GM12875 (cell line): ENCODE measurements at regions not wholly inside any gene's neighbourhood (a gene's known extent, or its start where the extent isn't known, plus 50 kb on each side); places are given as distances from the start of the nearest gene placed in this dataset.

ENCODE experiments used
- H3K4me3 ChIP-seq: one replicate; pipeline ENCODE4 v1.5.1; 2011; ENCODE audit warnings: low read depth, low read length, control low read depth
- TF ChIP-seq, protein P1 (sequence below): IDR thresholded peaks from 2 replicates; pipeline ENCODE4 v1.5.1; 2011; ENCODE audit warnings: low read depth, mild to moderate bottlenecking, control low read depth, inconsistent platforms, low read length, moderate library complexity, borderline replicate concordance; ENCODE audit not compliant: insufficient read depth

- no peak overlapping the region for H3K4me3 ChIP-seq
- TF ChIP-seq, protein P1, sequence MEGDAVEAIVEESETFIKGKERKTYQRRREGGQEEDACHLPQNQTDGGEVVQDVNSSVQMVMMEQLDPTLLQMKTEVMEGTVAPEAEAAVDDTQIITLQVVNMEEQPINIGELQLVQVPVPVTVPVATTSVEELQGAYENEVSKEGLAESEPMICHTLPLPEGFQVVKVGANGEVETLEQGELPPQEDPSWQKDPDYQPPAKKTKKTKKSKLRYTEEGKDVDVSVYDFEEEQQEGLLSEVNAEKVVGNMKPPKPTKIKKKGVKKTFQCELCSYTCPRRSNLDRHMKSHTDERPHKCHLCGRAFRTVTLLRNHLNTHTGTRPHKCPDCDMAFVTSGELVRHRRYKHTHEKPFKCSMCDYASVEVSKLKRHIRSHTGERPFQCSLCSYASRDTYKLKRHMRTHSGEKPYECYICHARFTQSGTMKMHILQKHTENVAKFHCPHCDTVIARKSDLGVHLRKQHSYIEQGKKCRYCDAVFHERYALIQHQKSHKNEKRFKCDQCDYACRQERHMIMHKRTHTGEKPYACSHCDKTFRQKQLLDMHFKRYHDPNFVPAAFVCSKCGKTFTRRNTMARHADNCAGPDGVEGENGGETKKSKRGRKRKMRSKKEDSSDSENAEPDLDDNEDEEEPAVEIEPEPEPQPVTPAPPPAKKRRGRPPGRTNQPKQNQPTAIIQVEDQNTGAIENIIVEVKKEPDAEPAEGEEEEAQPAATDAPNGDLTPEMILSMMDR, result no peak
These were observed 137.3 kb downstream of the SEC61B start for GRCh38 chr9:99359336-99359735.

- no peak overlapping the region for H3K4me3 ChIP-seq
- TF ChIP-seq, protein P1, result no peak
These were observed 137.9 kb downstream of the SEC61B start for GRCh38 chr9:99360026-99360425.

- TF ChIP-seq, protein P1, result no peak
- H3K4me3 ChIP-seq, result no peak overlapping the region
These were observed 139.7 kb downstream of the SEC61B start for GRCh38 chr9:99361817-99362216.

DNA sequence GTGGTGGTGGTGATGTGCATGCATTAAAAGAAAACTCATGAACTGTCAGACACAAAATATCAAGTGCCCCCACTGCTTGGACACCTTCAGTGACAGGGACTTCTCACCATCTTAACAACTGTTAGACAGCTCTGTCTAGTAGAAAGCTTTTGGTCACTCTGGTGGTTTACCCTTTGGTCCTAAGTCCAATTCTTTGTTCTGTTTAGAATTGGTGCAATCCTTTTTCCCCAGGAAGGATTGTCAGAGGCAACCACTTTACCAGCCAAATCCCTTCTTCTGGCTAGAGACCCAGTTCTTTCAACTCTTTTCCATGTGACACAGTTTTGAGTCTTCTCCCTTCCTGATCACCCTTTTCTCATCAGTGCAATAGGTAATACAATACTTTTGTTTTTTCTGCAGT is 140.2 kb downstream of the SEC61B start:
- H3K4me3 ChIP-seq, result no peak overlapping the region
- TF ChIP-seq, protein P1, result no peak

DNA sequence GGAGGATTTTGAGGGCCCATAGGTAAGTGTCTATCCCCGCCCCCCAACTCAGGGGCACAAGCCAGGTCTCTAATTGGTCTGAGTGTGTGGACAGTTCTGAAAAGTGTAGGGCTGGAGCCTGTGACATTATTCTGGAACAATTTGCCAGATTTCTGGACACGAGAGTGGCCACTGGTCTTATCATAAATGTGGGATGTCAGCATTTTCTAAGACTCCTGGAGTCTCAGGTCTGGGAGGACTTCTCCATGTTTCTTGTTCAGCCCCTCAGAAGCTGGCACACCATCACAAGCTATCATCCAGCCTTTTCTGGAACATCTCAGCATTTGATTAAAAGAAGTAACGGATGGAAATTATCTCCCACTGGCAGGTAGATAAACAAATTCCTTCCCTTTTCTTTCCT is 141.4 kb downstream of the SEC61B start:
- TF ChIP-seq, protein P1, result no peak
- no peak overlapping the region for H3K4me3 ChIP-seq

- no peak overlapping the region for H3K4me3 ChIP-seq
- TF ChIP-seq, protein P1, result no peak
These were observed 143.3 kb downstream of the SEC61B start for GRCh38 chr9:99365233-99365980.

DNA sequence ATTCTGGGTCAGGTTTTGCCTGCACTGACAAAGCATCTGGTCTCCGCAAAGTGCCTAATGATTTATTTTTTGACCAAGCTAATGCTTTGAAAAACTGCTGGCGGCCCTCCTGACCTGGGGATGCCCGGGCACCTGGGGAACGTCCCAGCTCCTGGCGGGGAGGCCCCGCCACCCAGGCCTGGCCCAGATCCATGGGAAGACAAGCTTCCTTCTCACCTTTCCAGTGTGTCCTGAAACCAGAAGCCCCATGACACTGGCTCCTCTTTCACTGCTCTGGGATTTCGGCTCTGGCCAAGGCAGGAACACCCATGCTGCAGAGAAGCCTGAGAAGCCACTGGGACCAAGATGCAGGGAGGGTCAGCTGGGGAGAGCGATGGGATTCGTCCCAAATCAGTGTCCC is 144.1 kb downstream of the SEC61B start:
- TF ChIP-seq, protein P1, result no peak

More for the DNA sequence above, 144.1 kb downstream of the SEC61B start:
- H3K4me3 ChIP-seq, result no peak overlapping the region
